Panc1 (cell line): ENCODE measurements at regions not wholly inside any gene's neighbourhood (a gene's known extent, or its start where the extent isn't known, plus 50 kb on each side); places are given as distances from the start of the nearest gene placed in this dataset.

Experiments used
- ATAC-seq: fragments of 200-7000 bp; cut with Tn5 transposase; 2 replicates; pipeline ENCODE4 v1.9.1; 2020; ENCODE audit warnings: mild to moderate bottlenecking, moderate library complexity
- BruUV-seq: library from RNA; stranded (reverse); fragments of 400-500 nt; replicated peaks from 2 replicates; lab custom pipeline; 2021; lab: Mats Ljungman, UMichigan
- CTCF ChIA-PET: fragments of 300-600 bp; sonication (Branson Sonifier 250); formaldehyde crosslinking; loops from one replicate; lab custom pipeline; 2022; ENCODE audit warnings: antibody characterized with exemption; lab: Charles Lee
- POLR2A ChIA-PET: fragments of 300-600 bp; sonication (Branson Sonifier 250); formaldehyde crosslinking; loops from one replicate; lab custom pipeline; 2022; ENCODE audit warnings: antibody characterized with exemption; lab: Charles Lee
- DNase-seq: peaks from one replicate; pipeline ENCODE4 v3.0.0-alpha.2; 2010; ENCODE audit warnings: low read depth, low spot score
- H3K27ac ChIP-seq: 2 replicates; pipeline ENCODE4 v1.5.1; 2011; ENCODE audit warnings: mild to moderate bottlenecking, low read length, inconsistent platforms
- H3K27me3 ChIP-seq: fragments of 200-500 bp; sonication (Bioruptor generic); 2 replicates; pipeline ENCODE4 v1.6.0; 2014; ENCODE audit warnings: low read length, inconsistent platforms; ENCODE audit not compliant: control insufficient read depth, insufficient read depth
- H3K36me3 ChIP-seq: fragments of 200-500 bp; sonication (Bioruptor generic); 2 replicates; pipeline ENCODE4 v1.5.1; 2014; ENCODE audit warnings: inconsistent platforms, mild to moderate bottlenecking, low read length, moderate library complexity; ENCODE audit not compliant: control insufficient read depth, insufficient read depth
- H3K4me1 ChIP-seq: 2 replicates; pipeline ENCODE4 v1.5.1; 2011; ENCODE audit warnings: inconsistent platforms, mild to moderate bottlenecking, low read length, moderate library complexity; ENCODE audit not compliant: control insufficient read depth, insufficient read depth
- H3K4me3 ChIP-seq, 2 experiments: 2 replicates each; pipeline ENCODE4 v1.5.1; 2011 to 2012; ENCODE audit warnings: low read depth in 2 of 2, low read length in 2 of 2, mild to moderate bottlenecking in 2 of 2, inconsistent platforms in 1 of 2, moderate library complexity in 1 of 2
- H3K9me3 ChIP-seq: fragments of 200-500 bp; sonication (Bioruptor generic); 2 replicates; pipeline ENCODE4 v1.5.1; 2014; ENCODE audit warnings: low read depth, mild to moderate bottlenecking, inconsistent platforms, low read length, moderate library complexity; ENCODE audit not compliant: control insufficient read depth, insufficient read depth
- CTCF ChIP-seq: fragments of 450-650 bp; IDR thresholded peaks from 2 replicates; pipeline ENCODE4 v1.5.1; 2017; ENCODE audit warnings: mild to moderate bottlenecking
- POLR2AphosphoS5 ChIP-seq: IDR thresholded peaks from 2 replicates; pipeline ENCODE4 v1.6.1; 2012; ENCODE audit warnings: mild to moderate bottlenecking, low read depth, low read length, moderate library complexity
- REST ChIP-seq, 2 experiments: IDR thresholded peaks; 2 replicates each; pipeline ENCODE4 v1.6.1; 2011 to 2012; ENCODE audit warnings: low read depth in 2 of 2, control low read depth in 1 of 2, low read length in 1 of 2, mild to moderate bottlenecking in 1 of 2, moderate library complexity in 1 of 2; ENCODE audit not compliant: insufficient read depth in 1 of 2
- SIN3A ChIP-seq: IDR thresholded peaks from 2 replicates; pipeline ENCODE4 v1.6.1; 2012; ENCODE audit warnings: low read depth, mild to moderate bottlenecking, low read length, moderate library complexity, borderline replicate concordance; ENCODE audit not compliant: insufficient read depth
- TCF7L2 ChIP-seq: IDR thresholded peaks from 2 replicates; pipeline ENCODE4 v1.6.1; 2011; ENCODE audit warnings: mild to moderate bottlenecking, low read depth, low read length, inconsistent platforms
- in situ Hi-C: cut with HindIII; loops from 2 replicates; pipeline ENCODE4 v1.10.0; 2016; ENCODE audit warnings: low sequenced_read_pairs, low pct_unique_long_range_greater_than_20kb
- intact Hi-C: fragments of 100-400 bp; cut with micrococcal nuclease; formaldehyde crosslinking; loops from one replicate; pipeline ENCODE4 v1.10.0; 2022; ENCODE audit not compliant: unreplicated experiment

- H3K4me1 ChIP-seq, result no peaks in the 10 kb centered on the region
- no peak overlapping the region for H3K4me3 ChIP-seq
- no peak overlapping the region for H3K27ac ChIP-seq
- H3K9me3 ChIP-seq, result no peaks in the 10 kb centered on the region
- no TSS peak for BruUV-seq
- POLR2A ChIA-PET, result interaction anchor here (0.6 kb wide), 1 partner anchor 716 kb away, joined by 3 read pairs; no protein-coding TSS in a partner anchor
- TF ChIP-seq POLR2AphosphoS5 (no peak), REST (IDR thresholded peaks at IDR 0.05; ENCODE audit: insufficient read depth in 1 of 2, low read depth in 2 of 2, low read length in 1 of 2) (no peak), SIN3A (no peak), TCF7L2 (no peak), CTCF (no peak)
- no peaks in the 10 kb centered on the region for H3K27me3 ChIP-seq
- in situ Hi-C loops (no loop called here), intact Hi-C loops (no loop called here)
- ATAC-seq (no peak), DNase-seq (no peak)
- CTCF ChIA-PET, result interaction anchor here (0.6 kb wide), 1 partner anchor 226 kb away, joined by 5 read pairs; no protein-coding TSS in a partner anchor
- H3K36me3 ChIP-seq, result no peaks in the 10 kb centered on the region
Measured at GRCh38 chr13:88154001-88154400, 482.8 kb downstream of the SLITRK5 start.

- POLR2A ChIA-PET, result no interaction called here
- DNase-seq, result no peak
- TF ChIP-seq POLR2AphosphoS5 (no peak), SIN3A (no peak), REST (IDR thresholded peaks at IDR 0.05; ENCODE audit: insufficient read depth in 1 of 2, low read depth in 2 of 2, low read length in 1 of 2) (no peak), TCF7L2 (no peak), CTCF (no peak)
- no TSS peak for BruUV-seq
- in situ Hi-C loops (no loop called here), intact Hi-C loops (no loop called here)
- no peaks in the 10 kb centered on the region for H3K27me3 ChIP-seq
- H3K36me3 ChIP-seq, result no peaks in the 10 kb centered on the region
- no peak overlapping the region for H3K4me3 ChIP-seq
- H3K4me1 ChIP-seq, result no peaks in the 10 kb centered on the region
- no peak overlapping the region for H3K27ac ChIP-seq
- CTCF ChIA-PET, result no interaction called here
- H3K9me3 ChIP-seq, result no peaks in the 10 kb centered on the region
- no peak for ATAC-seq
Measured at GRCh38 chr13:88162076-88162702, 491.0 kb downstream of the SLITRK5 start.
